Pancreas (tissue), 10 donors: ENCODE measurements at regions not wholly inside any gene's neighbourhood (a gene's known extent, or its start where the extent isn't known, plus 50 kb on each side); places are given as distances from the start of the nearest gene placed in this dataset.

Source experiments
- ATAC-seq, 4 donors: fragments of 200-7000 bp; cut with Tn5 transposase; one replicate each; pipeline versions ENCODE4 v1.8.0 to v1.9.1; 2020; ENCODE audit warnings: mild to moderate bottlenecking in 4 of 4, moderate library complexity in 4 of 4
- DNase-seq, 6 donors: peaks; one replicate each; pipeline ENCODE4 v3.0.0-alpha.2; 2020
- FAIRE-seq: peaks from 2 replicates; lab custom pipeline; 2012; peaks lifted over from hg19 to GRCh38; lab: Jason Lieb, UNC
- H3K27ac ChIP-seq, 4 donors: fragments of 200-600 bp; sonication (generic); 1 replicate in 3 of 4; 2 replicates in 1 of 4; pipeline versions ENCODE4 v1.5.0 to v1.8.0; 2020
- H3K27me3 ChIP-seq, 4 donors: fragments of 200-600 bp; one replicate each; pipeline ENCODE4 v1.8.0; 2021
- H3K36me3 ChIP-seq, 3 donors: fragments of 200-600 bp; sonication (generic) in 1 of 3; one replicate each; pipeline versions ENCODE4 v1.5.0 to v1.8.0; 2020 to 2021
- H3K4me1 ChIP-seq, 3 donors: fragments of 200-600 bp; one replicate each; pipeline ENCODE4 v1.8.0; 2021
- H3K4me3 ChIP-seq, 4 donors: fragments of 200-600 bp; sonication (generic) in 2 of 4; one replicate each; pipeline versions ENCODE4 v1.5.0 to v1.8.0; 2020 to 2021
- H3K9me3 ChIP-seq, 4 donors: fragments of 200-600 bp; one replicate each; pipeline ENCODE4 v1.8.0; 2021
- WGBS, 2 donors: extraction: QIAGEN DNeasy Blood & Tissue Kit; methylation state at CpG; one replicate each; pipeline ENCODE4 v1.1.7; 2013; 5-methylcytosine and 5-hydroxymethylcytosine counted together
- intact Hi-C, 3 donors: fragments of 100-400 bp; cut with DNase I; formaldehyde crosslinking; loops; one replicate each; pipeline versions ENCODE4 v1.11.1 to v1.14.2; 2022
- TF ChIP-seq, protein P1 (sequence below), 4 donors: fragments of 200-600 bp; sonication (generic) in 3 of 4; IDR thresholded peaks; one replicate each; pipeline versions ENCODE4 v1.5.0 to v1.8.0; 2021; ENCODE audit warnings: antibody characterized with exemption in 4 of 4
- donor health status: healthy with polysubstance abuse.
- donor health status: DM: no; HTN: no; CAD: no; lungs with moderate emphysema.
- donor health status: DM: no; HTN: no; CAD: no.
- donor health status: control.
- donor health status: control.
- donor health status: Bipolar disorder and iron deficiency.
- donor health status: DM: yes; HTN: yes; CAD: no.
- donor health status: DM: no; HTN: no; CAD: no.
- donor health status: DM: no; HTN: no; CAD: no.
- donor health status: DM: yes; HTN: yes; CAD: no.

DNA sequence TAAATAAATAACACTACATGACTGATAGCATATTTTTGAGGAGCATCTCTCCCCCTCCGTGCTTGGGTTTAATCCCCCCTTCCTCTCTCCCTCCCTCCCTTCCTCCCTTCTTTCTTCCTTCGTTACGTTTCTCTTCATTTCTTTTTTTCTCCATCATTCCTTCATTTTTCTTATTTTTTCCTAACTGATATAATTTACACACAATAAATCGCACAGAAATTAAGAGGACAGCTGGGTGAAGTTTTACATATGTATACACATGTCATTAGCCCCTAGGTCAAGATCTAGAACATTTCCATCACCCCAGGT, 51.4 kb upstream of the EZR start:
- Histone ChIP-seq H3K27ac (peak overlapping the region; percentile 98 to 99 (median 99)), H3K4me1 (peaks cover 0 to 10% (median 0%) of the 10 kb centered on the region in 3 donors), H3K27me3 (no peaks in the 10 kb centered on the region), H3K36me3 (no peaks in the 10 kb centered on the region), H3K4me3 (no peak overlapping the region), H3K9me3 (no peaks in the 10 kb centered on the region)
- intact Hi-C loops, result no loop called here
- FAIRE-seq (no peak), DNase-seq (no peak), ATAC-seq (no peak)
- TF ChIP-seq, protein P1, sequence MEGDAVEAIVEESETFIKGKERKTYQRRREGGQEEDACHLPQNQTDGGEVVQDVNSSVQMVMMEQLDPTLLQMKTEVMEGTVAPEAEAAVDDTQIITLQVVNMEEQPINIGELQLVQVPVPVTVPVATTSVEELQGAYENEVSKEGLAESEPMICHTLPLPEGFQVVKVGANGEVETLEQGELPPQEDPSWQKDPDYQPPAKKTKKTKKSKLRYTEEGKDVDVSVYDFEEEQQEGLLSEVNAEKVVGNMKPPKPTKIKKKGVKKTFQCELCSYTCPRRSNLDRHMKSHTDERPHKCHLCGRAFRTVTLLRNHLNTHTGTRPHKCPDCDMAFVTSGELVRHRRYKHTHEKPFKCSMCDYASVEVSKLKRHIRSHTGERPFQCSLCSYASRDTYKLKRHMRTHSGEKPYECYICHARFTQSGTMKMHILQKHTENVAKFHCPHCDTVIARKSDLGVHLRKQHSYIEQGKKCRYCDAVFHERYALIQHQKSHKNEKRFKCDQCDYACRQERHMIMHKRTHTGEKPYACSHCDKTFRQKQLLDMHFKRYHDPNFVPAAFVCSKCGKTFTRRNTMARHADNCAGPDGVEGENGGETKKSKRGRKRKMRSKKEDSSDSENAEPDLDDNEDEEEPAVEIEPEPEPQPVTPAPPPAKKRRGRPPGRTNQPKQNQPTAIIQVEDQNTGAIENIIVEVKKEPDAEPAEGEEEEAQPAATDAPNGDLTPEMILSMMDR (IDR thresholded peaks at IDR 0.05), result no peak
- 94 to 96% methylated on average over 4 of the region's 4 CpGs for WGBS, 2 donors

DNA sequence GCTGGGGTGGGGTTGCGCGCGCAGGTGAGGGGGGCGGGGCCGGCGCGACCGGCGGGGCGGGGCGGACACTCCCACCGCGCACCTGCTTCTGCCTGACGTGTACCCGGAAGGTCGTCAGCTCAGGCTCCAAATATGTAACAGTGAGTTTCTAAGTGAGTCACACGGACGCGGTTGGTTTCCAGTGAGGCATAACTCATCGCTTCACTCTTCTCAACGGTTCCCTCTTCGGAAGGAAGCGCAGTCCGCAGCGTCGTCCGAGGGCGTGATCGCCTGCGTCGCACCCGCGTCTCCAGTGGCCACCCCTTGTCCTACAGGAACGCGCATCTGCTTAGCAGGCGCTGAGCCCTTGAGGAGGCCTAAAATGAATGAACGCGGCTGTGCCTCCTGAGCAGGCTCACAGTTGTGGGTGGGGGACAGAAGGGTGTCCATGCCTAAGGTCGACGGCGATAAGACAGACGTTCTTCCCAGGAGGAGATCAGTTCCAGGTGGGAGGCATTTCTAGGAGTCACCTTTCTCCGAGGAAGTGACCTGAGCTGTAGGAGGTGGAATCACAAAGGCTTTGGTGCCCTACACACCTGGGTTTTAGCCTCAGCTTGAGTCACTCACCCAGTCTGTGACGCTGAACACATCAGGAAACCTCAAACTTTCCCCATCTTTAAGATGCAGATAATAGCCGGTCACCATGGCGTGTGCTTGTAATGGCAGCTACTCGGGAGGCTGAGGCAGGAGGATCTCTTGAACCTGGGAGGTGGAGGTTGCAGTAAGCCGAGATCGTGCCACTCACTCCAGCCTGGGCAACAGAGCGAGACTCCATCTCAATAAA, 50.9 kb upstream of the EZR start:
- TF ChIP-seq, protein P1 (IDR thresholded peaks at IDR 0.05), result no peak
- Histone ChIP-seq H3K27me3 (no peaks in the 10 kb centered on the region), H3K27ac (peak overlapping the region; percentile 98 to 99 (median 99)), H3K4me1 (peaks cover 0 to 10% (median 0%) of the 10 kb centered on the region in 3 donors), H3K36me3 (no peaks in the 10 kb centered on the region), H3K9me3 (no peaks in the 10 kb centered on the region), H3K4me3 (peak overlapping the region; percentile 13 to 48 (median 28))
- peak; percentile 7 to 95 (median 89) for ATAC-seq
- WGBS, 2 donors, result 14 to 17% methylated on average over 44 to 50 of the region's 50 CpGs
- DNase-seq, result peak in 3 of 6 donors; percentile 17 to 97 (median 94)
- FAIRE-seq, result no peak
- intact Hi-C loops, result no loop called here

DNA sequence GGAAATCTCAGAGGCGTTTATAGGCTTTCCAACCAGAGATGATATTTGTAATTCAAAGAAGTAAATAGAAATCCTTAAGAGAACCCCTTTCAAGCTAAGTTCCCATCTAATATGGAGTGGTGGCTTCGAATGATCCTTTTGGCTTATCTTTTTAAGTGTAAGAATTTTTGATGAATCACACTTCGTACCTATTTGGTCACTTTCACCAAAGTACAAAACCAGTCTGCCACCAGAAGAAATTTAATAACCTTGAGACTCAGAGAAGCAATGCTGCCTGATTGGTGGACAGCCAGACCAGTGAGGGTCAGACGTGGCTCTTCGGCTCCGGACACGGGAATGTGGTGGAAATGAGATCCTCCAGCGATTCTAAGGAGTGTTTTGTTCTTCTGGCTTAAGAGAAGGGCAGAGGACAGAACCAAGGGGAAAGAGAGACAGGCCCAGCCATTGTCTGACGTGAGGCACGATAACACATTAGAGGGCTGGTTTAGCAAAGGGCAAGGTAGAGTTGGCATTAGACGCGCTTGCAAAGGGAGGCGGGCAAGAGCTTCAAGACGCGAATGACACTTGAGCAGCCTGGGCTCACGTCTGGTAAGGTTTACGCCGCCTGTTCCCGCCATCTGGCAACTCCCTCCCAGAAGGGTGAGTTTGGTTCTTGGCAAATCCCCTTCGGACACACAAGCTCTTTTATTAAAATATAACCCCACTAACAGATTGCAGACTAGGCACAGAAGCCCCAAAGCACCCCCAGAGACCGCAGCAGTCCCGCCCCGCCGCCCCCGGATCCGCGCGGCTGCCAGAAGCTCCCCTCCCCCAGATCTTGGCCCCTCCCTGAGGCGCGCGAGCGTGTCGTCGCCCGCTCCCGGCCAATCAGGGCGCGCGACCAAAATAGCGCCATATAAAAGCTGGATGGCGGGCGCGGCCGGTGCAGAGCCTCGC, 50.0 kb upstream of the EZR start:
- peak overlapping the region; percentile 13 to 48 (median 28) for H3K4me3 ChIP-seq
- no peak for FAIRE-seq
- intact Hi-C loops, result no loop called here

More for the DNA sequence above, 50.0 kb upstream of the EZR start:
- WGBS, 2 donors, result 6% methylated on average over 42 to 45 of the region's 45 CpGs
- ATAC-seq (peak; percentile 87 to 95 (median 90)), DNase-seq (peak in 4 of 6 donors; percentile 94 to 98 (median 98))
- no peaks in the 10 kb centered on the region for H3K27me3 ChIP-seq
- TF ChIP-seq, protein P1 (IDR thresholded peaks at IDR 0.05), result no peak
- H3K4me1 ChIP-seq, result peaks cover 0 to 10% (median 0%) of the 10 kb centered on the region in 3 donors
- H3K27ac ChIP-seq, result peak overlapping the region; percentile 98 to 99 (median 99)
- H3K36me3 ChIP-seq, result no peaks in the 10 kb centered on the region
- no peaks in the 10 kb centered on the region for H3K9me3 ChIP-seq
